Adrenal gland (tissue), 5 donors: ENCODE measurements at regions not wholly inside any gene's neighbourhood (a gene's known extent, or its start where the extent isn't known, plus 50 kb on each side); places are given as distances from the start of the nearest gene placed in this dataset.
A peak's percentile ranks its signal among the peaks of the same experiment; 100 is the strongest.

ENCODE experiments used
- POLR2A ChIP-seq, 2 donors: fragments of 450-650 bp; IDR thresholded peaks; one replicate each; pipeline ENCODE4 v1.6.1; 2017; ENCODE audit warnings: antibody characterized with exemption in 2 of 2, mild to moderate bottlenecking in 2 of 2, moderate library complexity in 1 of 2
- TF ChIP-seq, protein P1 (sequence below), 6 experiments: fragments of 450-650 bp in 4 of 6; fragments of 200-600 bp in 2 of 6; sonication (generic) in 1 of 6; IDR thresholded peaks; 1 replicate in 5 of 6; 2 replicates in 1 of 6; pipeline versions ENCODE4 v1.5.1 to v1.8.0; 2016 to 2021; ENCODE audit warnings: antibody characterized with exemption in 6 of 6, mild to moderate bottlenecking in 2 of 6, moderate library complexity in 1 of 6
- donor health status: DM: no; HTN: no; CAD: no.

DNA sequence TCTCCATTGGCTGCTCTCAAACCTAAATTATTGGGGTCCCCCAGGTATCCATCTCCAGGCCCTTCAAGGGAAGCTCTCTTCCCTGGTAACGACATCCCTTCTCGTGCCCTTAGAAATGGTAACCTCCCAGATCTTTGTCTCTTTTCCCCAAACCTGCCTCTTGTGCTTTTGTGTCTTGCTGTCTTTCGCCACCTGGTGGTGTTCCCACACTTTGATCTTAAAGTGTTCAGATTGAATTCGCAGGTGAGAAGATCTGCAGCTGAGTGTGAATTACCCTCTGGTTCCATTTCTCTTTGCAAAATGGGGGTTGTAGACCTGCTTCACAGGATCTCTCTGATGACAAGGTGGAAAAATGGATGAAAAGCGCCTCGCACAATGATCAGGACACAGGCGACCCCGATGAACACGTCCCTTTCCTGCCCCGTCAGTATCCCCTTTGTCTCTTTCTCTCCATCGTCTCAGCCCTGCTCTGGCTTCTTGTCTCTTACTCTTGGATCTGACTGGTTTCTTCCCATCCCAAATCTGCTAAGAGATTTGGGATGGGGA is 53.1 kb downstream of the DOP1B start:
- TF ChIP-seq, protein P1, sequence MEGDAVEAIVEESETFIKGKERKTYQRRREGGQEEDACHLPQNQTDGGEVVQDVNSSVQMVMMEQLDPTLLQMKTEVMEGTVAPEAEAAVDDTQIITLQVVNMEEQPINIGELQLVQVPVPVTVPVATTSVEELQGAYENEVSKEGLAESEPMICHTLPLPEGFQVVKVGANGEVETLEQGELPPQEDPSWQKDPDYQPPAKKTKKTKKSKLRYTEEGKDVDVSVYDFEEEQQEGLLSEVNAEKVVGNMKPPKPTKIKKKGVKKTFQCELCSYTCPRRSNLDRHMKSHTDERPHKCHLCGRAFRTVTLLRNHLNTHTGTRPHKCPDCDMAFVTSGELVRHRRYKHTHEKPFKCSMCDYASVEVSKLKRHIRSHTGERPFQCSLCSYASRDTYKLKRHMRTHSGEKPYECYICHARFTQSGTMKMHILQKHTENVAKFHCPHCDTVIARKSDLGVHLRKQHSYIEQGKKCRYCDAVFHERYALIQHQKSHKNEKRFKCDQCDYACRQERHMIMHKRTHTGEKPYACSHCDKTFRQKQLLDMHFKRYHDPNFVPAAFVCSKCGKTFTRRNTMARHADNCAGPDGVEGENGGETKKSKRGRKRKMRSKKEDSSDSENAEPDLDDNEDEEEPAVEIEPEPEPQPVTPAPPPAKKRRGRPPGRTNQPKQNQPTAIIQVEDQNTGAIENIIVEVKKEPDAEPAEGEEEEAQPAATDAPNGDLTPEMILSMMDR (IDR thresholded peaks at IDR 0.05), result peak; percentile 21 to 66 (median 56)
- no peak for TF ChIP-seq POLR2A (IDR thresholded peaks at IDR 0.05)
